GM19455 (cell line): ENCODE measurements at regions not wholly inside any gene's neighbourhood (a gene's known extent, or its start where the extent isn't known, plus 50 kb on each side); places are given as distances from the start of the nearest gene placed in this dataset.
"Not testable (repeated sequence)": the region's sequence is repeated elsewhere in the genome, so short reads cannot be mapped to it uniquely, and the experiment has no call there.

Experiments used
- ATAC-seq: cut with Tn5 transposase; IDR thresholded peaks from one replicate; pipeline ENCODE4 v1.9.1; 2021; ENCODE audit not compliant: unreplicated experiment

GRCh38 chr6:130700397-130700796, 126.8 kb upstream of the SMLR1 start:
- ATAC-seq, result no peak

- ATAC-seq, result no peak
These were observed 118.9 kb upstream of the SMLR1 start for GRCh38 chr6:130708338-130708737.

GRCh38 chr6:130711641-130712040, 115.6 kb upstream of the SMLR1 start:
- ATAC-seq, result not testable (repeated sequence)

- no peak for ATAC-seq
These were observed 114.1 kb upstream of the SMLR1 start for GRCh38 chr6:130713144-130713543.

DNA sequence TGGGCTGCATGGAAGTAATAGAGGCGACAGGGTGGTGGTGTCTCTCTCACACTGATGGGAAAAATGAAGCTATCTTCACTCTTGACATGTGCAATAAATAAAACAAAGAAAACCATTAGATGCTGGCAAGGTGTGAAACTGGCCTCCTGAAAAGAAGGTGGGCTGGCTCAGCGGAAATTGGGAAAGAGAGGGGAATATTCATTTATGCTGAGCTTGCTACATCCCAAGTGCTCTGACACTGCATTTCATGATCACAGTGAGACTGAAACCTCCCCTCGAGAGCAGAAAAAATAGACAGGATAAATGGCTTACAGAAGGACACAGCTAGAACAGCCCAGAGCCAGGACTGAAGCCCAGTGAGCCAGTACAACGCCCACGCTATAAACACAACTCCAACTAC, 112.1 kb upstream of the SMLR1 start:
- ATAC-seq, result no peak

DNA sequence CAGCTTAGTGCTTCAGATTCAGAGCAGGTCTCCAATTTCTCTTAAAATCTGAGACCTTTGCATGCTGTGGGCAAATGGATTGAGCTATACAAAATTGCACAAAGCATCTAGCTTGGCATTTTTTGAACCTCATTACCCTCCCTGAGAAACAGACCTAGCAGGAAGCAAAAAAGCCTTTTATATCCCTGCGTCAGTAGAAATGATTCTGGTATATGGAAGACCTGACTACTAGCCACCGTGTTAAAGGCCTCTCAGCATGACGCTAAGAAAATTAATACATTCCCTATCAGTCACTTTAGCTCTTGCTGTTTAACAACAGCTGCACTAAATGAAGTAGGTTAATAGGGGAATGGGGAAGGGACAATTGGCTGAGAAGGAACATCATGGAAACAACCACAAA, 110.7 kb upstream of the SMLR1 start:
- no peak for ATAC-seq

DNA sequence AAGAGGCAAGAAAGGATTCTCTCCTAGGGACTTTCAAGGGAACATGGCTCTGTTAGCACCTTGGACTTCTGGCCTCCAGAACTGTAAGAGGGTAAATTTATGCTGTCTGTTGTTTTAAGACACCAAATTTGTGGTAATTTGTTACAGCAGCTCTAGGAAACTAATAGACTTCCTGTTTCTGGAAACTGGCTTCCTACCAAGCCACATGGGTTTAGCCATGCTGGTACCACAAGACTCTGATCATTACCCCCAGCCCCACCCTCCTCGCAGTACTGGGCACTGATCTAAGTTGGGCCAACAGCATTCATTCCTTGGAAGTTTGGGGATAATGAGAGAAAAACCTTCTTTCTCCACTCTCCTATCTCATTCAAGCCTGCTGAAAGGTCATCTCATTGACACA, 109.5 kb upstream of the SMLR1 start:
- no peak for ATAC-seq

DNA sequence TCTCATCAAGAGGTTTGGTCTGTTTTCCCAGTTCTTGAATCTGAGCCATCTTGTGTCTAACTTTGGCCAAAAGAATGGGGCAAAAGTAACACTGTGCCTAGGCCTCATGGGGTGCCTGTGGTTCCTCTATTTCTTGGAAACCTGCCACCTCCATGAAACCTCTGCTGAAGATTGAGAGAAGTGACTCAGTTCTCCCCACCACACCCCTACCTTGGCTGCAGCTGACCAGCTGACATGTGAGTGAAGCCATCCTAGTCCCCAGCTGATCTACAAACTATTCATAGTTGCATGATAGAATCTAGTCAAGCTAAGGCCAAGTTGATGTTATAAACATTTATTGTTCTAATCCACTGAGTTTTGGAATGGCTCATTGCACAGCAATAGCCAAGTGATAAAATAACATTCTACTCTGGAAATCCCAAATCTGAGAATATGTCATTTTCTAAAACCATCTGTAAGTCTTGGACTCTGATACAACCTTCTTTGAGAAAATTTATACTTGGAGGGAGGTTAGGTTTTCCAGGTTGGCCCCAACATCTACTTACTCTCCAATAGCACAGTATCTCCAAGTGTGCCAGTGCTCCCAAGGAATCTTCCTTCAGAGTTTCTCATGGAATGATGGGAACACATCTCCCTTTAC, 107.0 kb upstream of the SMLR1 start:
- ATAC-seq, result no peak

DNA sequence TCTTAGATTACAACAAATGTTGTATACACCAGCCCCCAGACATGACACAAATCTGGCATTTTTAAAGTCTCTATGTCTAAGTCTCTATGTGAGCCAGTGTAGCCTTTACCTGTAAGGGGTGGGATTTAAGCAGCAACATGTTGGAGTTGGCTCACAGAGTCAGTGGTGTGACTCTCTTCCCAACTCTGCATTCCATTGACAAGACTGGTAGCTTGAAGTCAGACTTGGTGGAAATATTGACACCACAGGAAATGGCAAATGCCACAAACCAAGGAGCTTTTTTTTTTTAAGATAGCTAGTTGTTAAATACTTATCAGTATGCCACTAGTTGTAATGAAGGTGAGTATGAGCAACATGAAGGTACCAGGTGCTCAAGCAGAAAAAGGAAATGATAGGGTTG, 103.1 kb upstream of the SMLR1 start:
- ATAC-seq, result no peak

DNA sequence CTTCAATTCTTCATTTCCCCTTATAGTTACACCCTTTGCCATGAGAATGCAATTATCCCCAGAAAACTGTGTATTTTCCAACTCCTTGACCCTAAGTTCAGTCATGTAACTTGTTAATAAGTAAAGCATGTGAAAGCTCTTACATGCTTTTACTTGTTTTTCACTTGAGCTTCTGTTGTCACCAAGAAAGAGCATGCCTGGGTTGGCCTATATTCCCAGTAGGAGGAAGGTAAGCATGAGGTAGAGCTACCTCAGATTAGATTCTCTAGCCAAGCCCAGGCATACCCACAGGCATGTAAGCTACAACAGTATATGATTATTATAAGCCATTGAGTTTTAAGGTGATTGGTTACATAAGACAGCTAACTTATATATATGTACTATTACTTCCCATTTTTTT, 101.7 kb upstream of the SMLR1 start:
- no peak for ATAC-seq

DNA sequence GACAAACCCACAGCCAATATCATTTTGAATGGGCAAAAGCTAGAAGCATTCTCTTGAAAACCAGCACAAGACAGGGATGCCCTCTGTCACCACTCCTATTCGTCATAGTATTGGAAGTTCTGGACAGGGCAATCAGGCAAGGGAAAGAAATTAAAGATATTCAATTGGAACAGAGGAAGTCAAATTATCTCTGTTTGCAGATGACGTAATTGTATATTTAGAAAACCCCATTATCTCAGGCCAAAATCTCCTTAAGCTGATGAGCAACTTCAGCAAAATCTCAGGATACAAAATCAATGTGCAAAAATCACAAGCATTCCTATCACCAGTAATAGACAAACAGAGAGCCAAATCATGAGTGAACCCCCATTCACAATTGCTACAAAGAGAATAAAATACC, 99.1 kb upstream of the SMLR1 start:
- ATAC-seq, result not testable (repeated sequence)

- ATAC-seq, result no peak
These were observed 96.6 kb upstream of the SMLR1 start for GRCh38 chr6:130730600-130730999.

- no peak for ATAC-seq
These were observed 93.0 kb upstream of the SMLR1 start for GRCh38 chr6:130734161-130734560.

GRCh38 chr6:130740308-130740707, 86.9 kb upstream of the SMLR1 start:
- ATAC-seq, result no peak

DNA sequence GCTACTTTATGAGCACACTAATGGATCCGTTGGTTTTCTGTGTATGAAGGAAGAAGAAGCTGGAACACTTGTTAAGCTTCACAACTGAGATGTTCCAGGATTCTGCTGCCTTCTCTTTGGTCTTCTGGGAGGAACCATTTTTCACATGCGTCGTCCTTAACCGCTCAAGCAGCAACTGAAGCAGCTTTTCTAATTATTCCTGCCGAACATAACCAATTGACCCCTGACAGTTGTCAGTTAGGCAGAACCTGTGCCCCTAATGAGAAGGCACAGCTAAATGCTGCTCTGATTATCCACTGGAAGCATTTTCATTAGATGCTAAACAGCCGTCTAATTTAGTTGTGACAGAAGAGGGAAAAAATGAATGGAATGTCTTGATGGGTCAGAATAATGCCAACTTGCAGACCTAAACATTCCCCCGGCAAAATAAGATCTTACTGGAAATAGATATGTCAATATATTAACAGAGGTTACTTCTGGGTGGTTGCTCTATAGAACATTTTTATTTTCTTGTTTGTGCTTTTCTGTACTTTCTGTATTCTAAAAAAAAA, 85.0 kb upstream of the SMLR1 start:
- ATAC-seq, result no peak

DNA sequence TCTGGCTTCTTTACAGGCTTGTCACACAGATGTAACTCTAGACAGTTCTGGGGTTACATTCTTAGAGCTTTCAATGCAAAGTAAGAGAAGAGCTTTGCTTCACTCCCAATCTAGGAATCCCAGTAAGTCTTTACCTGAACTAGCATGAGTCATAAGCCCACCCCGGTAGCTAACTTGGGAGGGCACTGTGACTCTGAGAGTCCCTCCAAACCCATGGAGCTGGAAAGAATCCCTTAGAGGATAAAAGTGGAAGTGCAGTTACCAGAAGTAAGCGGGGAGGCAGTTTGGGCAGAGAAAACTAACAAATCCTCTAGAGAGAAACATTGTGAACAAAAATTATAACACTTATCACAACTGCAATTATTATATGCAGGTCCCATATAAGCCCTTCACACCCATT, 84.0 kb upstream of the SMLR1 start:
- no peak for ATAC-seq

- ATAC-seq, result no peak
These were observed 82.4 kb upstream of the SMLR1 start for GRCh38 chr6:130744576-130745366.

- ATAC-seq, result no peak
These were observed 79.2 kb upstream of the SMLR1 start for GRCh38 chr6:130748041-130748440.

DNA sequence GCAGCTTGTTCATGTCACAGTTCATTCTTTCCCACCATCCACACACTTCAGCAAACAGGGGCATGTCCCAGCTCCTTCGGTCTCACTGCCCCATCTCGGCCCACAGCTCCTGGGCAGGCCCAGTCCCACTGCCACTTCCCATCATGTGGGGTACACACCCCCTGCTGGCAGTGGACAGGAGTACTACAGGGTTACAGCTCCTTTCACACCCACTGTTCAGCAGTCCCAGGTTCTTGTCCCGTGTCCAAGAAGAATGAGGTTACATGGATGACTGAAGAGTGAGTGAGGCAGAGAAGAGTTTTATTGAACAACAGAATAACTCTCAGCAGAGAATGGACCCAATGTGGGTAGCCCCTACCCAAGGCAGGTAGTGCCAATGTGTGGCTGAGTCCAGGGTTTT, 77.8 kb upstream of the SMLR1 start:
- ATAC-seq, result no peak

DNA sequence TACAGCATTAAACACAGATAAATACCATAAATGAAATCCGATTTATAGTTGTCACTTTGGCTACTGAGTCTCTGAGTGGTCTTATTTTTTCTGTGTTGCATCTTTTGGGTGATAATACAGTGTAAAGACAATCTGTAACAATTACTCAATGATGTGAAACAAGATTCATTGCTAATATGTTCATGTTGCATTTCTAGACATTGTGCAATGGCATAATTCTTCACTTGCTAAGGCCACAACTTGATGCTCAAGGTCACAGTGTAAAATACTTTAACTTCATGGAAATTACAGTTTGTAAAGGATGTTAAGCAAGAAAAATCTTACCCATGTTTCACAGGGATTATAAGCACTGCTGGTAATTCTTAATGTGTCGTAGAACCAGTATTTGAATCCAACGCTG, 74.9 kb upstream of the SMLR1 start:
- ATAC-seq, result no peak

GRCh38 chr6:130754786-130755367, 72.3 kb upstream of the SMLR1 start:
- ATAC-seq, result no peak

DNA sequence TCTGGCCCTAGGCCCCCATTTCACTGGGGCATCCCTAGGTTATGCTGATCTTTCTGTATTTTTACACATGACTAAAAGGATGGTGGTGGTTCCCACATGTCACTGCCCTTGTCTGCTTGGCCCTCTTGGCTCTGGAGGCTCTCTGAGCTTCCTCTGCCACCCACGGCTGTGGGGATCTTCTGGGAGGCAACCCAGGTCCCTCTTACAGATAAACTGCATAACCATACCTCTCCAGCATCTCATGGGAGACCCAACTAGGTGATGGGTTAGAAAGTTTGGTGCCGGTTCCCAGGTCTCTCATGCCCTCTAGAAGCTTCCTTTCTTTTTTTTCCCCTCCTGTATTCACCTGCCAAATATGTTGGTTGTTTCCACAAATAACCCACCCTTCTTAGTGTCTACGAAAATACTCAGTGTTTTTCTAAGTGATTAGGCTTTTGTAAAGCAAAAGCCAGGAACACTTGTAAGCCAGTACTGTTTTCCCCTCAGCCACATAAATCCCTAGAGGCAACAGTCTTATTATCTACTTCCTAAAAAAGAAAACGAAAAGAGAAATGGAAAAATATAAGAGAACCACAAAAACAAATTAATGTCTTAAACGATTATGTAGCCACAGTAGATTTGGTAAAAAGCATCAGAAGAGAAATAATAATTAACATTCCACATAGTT, 71.7 kb upstream of the SMLR1 start:
- ATAC-seq, result no peak
